ENCODE measurements at regions not wholly inside any gene's neighbourhood (a gene's known extent, or its start where the extent isn't known, plus 50 kb on each side); places are given as distances from the start of the nearest gene placed in this dataset.

DNA sequence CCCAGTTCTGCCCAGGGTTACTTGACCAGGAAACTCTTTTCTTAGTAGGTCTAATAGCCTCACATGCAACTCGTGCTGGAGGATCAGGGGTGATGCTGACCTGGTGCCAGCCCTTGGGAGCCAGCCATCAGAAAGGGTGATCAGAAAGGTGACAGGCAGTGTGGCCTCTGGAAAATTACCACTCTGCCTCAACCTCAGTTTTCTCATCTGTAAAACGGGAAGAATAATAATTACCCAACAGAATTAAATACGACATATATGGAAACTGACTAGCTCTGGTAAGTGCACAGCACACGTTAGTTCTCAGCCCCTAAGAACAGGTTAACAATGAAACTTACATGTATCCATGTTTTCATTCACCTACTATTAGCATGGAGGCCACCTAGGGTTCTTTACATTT, 157.6 kb downstream of the EN1 start:
- intact Hi-C loops (cut with micrococcal nuclease; ENCODE audit: unreplicated experiment) (no loop called here), in situ Hi-C loops (cut with MboI) (no loop called here)
- no peaks in the 10 kb centered on the region for H3K27me3 ChIP-seq (replicated peaks in 1 of 2; ENCODE audit: control insufficient read depth in 2 of 2, insufficient read depth in 2 of 2, low read length in 1 of 2)
- no TSS peak for BruUV-seq (replicated peaks)
- no peaks in the 10 kb centered on the region for H3K79me2 ChIP-seq (ENCODE audit: control insufficient read depth, insufficient read depth, low read length)
- TF ChIP-seq, protein P1, sequence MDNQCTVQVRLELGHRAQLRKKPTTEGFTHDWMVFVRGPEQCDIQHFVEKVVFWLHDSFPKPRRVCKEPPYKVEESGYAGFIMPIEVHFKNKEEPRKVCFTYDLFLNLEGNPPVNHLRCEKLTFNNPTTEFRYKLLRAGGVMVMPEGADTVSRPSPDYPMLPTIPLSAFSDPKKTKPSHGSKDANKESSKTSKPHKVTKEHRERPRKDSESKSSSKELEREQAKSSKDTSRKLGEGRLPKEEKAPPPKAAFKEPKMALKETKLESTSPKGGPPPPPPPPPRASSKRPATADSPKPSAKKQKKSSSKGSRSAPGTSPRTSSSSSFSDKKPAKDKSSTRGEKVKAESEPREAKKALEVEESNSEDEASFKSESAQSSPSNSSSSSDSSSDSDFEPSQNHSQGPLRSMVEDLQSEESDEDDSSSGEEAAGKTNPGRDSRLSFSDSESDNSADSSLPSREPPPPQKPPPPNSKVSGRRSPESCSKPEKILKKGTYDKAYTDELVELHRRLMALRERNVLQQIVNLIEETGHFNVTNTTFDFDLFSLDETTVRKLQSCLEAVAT (IDR thresholded peaks at IDR 0.05) = no peak
- TF ChIP-seq, protein P2, sequence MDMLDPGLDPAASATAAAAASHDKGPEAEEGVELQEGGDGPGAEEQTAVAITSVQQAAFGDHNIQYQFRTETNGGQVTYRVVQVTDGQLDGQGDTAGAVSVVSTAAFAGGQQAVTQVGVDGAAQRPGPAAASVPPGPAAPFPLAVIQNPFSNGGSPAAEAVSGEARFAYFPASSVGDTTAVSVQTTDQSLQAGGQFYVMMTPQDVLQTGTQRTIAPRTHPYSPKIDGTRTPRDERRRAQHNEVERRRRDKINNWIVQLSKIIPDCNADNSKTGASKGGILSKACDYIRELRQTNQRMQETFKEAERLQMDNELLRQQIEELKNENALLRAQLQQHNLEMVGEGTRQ (IDR thresholded peaks at IDR 0.05; ENCODE audit: borderline replicate concordance, low read depth, low read length) = no peak
- TF ChIP-seq, protein P3, sequence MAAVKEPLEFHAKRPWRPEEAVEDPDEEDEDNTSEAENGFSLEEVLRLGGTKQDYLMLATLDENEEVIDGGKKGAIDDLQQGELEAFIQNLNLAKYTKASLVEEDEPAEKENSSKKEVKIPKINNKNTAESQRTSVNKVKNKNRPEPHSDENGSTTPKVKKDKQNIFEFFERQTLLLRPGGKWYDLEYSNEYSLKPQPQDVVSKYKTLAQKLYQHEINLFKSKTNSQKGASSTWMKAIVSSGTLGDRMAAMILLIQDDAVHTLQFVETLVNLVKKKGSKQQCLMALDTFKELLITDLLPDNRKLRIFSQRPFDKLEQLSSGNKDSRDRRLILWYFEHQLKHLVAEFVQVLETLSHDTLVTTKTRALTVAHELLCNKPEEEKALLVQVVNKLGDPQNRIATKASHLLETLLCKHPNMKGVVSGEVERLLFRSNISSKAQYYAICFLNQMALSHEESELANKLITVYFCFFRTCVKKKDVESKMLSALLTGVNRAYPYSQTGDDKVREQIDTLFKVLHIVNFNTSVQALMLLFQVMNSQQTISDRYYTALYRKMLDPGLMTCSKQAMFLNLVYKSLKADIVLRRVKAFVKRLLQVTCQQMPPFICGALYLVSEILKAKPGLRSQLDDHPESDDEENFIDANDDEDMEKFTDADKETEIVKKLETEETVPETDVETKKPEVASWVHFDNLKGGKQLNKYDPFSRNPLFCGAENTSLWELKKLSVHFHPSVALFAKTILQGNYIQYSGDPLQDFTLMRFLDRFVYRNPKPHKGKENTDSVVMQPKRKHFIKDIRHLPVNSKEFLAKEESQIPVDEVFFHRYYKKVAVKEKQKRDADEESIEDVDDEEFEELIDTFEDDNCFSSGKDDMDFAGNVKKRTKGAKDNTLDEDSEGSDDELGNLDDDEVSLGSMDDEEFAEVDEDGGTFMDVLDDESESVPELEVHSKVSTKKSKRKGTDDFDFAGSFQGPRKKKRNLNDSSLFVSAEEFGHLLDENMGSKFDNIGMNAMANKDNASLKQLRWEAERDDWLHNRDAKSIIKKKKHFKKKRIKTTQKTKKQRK (IDR thresholded peaks at IDR 0.05; ENCODE audit: low read depth, low read length) = no peak
- TF ChIP-seq, protein P4, sequence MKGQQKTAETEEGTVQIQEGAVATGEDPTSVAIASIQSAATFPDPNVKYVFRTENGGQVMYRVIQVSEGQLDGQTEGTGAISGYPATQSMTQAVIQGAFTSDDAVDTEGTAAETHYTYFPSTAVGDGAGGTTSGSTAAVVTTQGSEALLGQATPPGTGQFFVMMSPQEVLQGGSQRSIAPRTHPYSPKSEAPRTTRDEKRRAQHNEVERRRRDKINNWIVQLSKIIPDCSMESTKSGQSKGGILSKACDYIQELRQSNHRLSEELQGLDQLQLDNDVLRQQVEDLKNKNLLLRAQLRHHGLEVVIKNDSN (IDR thresholded peaks at IDR 0.05; ENCODE audit: borderline replicate concordance, extremely low read length, insufficient read depth, low read depth, low read length) = no peak
- TF ChIP-seq SREBF1 (IDR thresholded peaks at IDR 0.05; ENCODE audit: low read length) = no peak
- no peak for TF ChIP-seq SMAD1 (IDR thresholded peaks at IDR 0.05; ENCODE audit: low read depth, partially characterized antibody)
- H3K27ac ChIP-seq (ENCODE audit: control insufficient read depth, insufficient read depth) = no peak overlapping the region
- ChIA-PET RAD21 (ENCODE audit: unreplicated experiment) (no interaction called here), POLR2A (no interaction called here), SMC1A (ENCODE audit: uncharacterized antibody, unreplicated experiment) (no interaction called here), CTCF (no interaction called here)
- H3K9ac ChIP-seq (ENCODE audit: control insufficient read depth, insufficient read depth, low read length) = no peak overlapping the region
- H2AFZ ChIP-seq (ENCODE audit: control insufficient read depth, low read depth, low read length) = no peak overlapping the region
- no peaks in the 10 kb centered on the region for H3K4me1 ChIP-seq (ENCODE audit: control insufficient read depth, insufficient read depth, low read length)
- H3K4me2 ChIP-seq (ENCODE audit: control insufficient read depth, insufficient read depth) = no peak overlapping the region
- no peaks in the 10 kb centered on the region for H3K9me3 ChIP-seq (replicated peaks; ENCODE audit: control insufficient read depth, insufficient read depth, low read length)
- H4K20me1 ChIP-seq (ENCODE audit: control insufficient read depth, insufficient read depth) = no peaks in the 10 kb centered on the region
- no peak overlapping the region for H3K4me3 ChIP-seq
- ATAC-seq (no peak), DNase-seq (ENCODE audit: low read depth, low spot score) (no peak), FAIRE-seq (no peak)
- no peaks in the 10 kb centered on the region for H3K36me3 ChIP-seq (ENCODE audit: control insufficient read depth in 2 of 2, insufficient read depth in 2 of 2, low read length in 1 of 2)
- 2% methylated on average over 4 of the region's 4 CpGs for WGBS (ENCODE audit: insufficient coverage, insufficient replicate concordance, low lambda C conversion rate, missing lambda C conversion rate)

Data from GM12878 (cell line).